NCI-H2081 treated with DMSO at 0.1 percent for 48 hours (cell line): ENCODE measurements at regions not wholly inside any gene's neighbourhood (a gene's known extent, or its start where the extent isn't known, plus 50 kb on each side); places are given as distances from the start of the nearest gene placed in this dataset.
A peak's percentile ranks its signal among the peaks of the same experiment; 100 is the strongest.
"Not testable (repeated sequence)": the region's sequence is repeated elsewhere in the genome, so short reads cannot be mapped to it uniquely, and the experiment has no call there.

Source experiments
- DNase-seq: peaks from one replicate; lab custom pipeline; 2025; lab: John Stamatoyannopoulos, UW

- DNase-seq = no peak
Measured at GRCh38 chr17:72366626-72367025, 245.8 kb downstream of the SOX9 start.

- no peak for DNase-seq
Measured at GRCh38 chr17:72368191-72368590, 247.4 kb downstream of the SOX9 start.

- DNase-seq = no peak
Measured at GRCh38 chr17:72369366-72369765, 248.5 kb downstream of the SOX9 start.

GRCh38 chr17:72370819-72371218 lies 250.0 kb downstream of the SOX9 start:
- no peak for DNase-seq

GRCh38 chr17:72372185-72372584 lies 251.4 kb downstream of the SOX9 start:
- DNase-seq = no peak

- no peak for DNase-seq
Measured at GRCh38 chr17:72373910-72374741, 253.3 kb downstream of the SOX9 start.

GRCh38 chr17:72376526-72377345 lies 255.9 kb downstream of the SOX9 start:
- no peak for DNase-seq

- peak; percentile 90 for DNase-seq
Measured at GRCh38 chr17:72378414-72379390, 257.9 kb downstream of the SOX9 start.

- DNase-seq = no peak
Measured at GRCh38 chr17:72379516-72379915, 258.7 kb downstream of the SOX9 start.

GRCh38 chr17:72380120-72380519 lies 259.3 kb downstream of the SOX9 start:
- DNase-seq = no peak

GRCh38 chr17:72380737-72381136 lies 259.9 kb downstream of the SOX9 start:
- DNase-seq = no peak

- peak; percentile 84 for DNase-seq
Measured at GRCh38 chr17:72381597-72382397, 261.0 kb downstream of the SOX9 start.

GRCh38 chr17:72382971-72383722 lies 262.3 kb downstream of the SOX9 start:
- no peak for DNase-seq

- no peak for DNase-seq
Measured at GRCh38 chr17:72385475-72385874, 264.7 kb downstream of the SOX9 start.

- DNase-seq = not testable (repeated sequence)
Measured at GRCh38 chr17:72386173-72386572, 265.4 kb downstream of the SOX9 start.

GRCh38 chr17:72386619-72387237 lies 265.9 kb downstream of the SOX9 start:
- no peak for DNase-seq

GRCh38 chr17:72387487-72387886 lies 266.7 kb downstream of the SOX9 start:
- DNase-seq = no peak

GRCh38 chr17:72387969-72388368 lies 267.1 kb downstream of the SOX9 start:
- no peak for DNase-seq

- DNase-seq = no peak
Measured at GRCh38 chr17:72388765-72389473, 268.1 kb downstream of the SOX9 start.
